Kidney glomerular epithelial cell (primary cell): ENCODE measurements at regions not wholly inside any gene's neighbourhood (a gene's known extent, or its start where the extent isn't known, plus 50 kb on each side); places are given as distances from the start of the nearest gene placed in this dataset.

Experiments
- DNase-seq: peaks from one replicate; lab custom pipeline; 2025; lab: John Stamatoyannopoulos, UW

DNA sequence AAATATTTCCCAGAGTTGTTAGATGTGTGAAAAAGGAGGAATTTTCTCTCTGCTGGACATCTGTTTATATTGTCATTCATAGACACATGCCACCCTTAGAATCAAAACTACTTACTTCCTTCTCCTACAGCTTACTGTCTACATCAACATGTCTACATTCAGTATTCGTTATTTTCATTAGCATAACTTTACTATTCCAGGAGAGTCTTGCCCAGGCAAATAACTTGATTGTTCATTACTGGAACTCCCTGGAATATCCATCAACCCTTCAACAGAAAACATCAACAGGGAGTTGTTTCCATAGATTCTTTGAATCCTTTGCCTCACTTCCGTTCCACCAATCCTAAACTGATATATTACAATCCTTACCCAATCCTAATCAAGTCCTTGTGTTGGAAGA lies 457.5 kb upstream of the ZNF608 start:
- no peak for DNase-seq

DNA sequence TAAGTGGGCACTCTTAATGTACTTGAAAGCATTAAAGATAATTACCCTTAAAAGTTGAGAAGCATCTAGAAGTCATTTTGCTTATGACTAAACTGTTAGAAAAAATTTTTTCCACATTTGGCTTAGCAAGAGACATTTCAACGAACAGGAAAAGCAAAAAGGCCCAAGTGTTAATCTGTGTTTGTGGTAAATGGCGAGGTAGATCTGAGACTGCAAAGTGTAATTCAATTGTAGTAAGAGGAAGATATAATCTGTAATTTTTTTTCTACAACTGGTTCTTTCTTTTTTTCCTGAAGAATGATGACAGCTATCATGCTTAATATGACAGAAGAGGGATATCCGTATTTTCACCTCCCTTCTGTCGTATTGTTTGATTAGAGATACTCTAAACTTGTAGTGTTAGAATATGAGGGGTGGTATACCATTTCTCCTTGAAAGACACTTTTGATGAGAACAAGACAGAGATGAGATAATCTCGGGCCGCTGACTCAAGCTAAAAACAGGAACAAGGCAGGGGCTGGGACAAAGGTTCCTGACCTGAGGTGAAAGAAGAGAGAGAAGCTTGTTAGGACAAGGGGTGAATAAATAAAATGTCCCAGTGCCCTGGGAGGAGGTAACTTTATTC lies 459.3 kb upstream of the ZNF608 start:
- DNase-seq: no peak

DNA sequence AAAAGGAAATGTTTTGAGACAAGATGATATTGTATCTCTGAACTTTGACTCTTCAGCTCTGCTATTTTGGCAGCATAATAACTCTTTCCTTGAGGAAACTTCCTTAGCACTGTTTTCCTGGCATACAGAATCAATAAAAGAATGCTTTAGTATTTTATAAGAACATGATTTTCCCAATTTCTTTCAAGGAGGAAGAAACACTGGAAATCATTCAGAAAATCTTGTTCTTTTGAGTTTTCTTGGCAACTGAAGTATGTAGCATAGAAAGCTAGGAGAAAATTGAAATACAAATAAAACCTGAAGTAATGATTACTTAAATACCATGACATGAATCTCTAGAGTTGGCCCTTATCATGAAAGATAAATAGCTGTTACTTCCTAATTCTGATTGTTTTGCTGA lies 461.4 kb upstream of the ZNF608 start:
- no peak for DNase-seq

GRCh38 chr5:125209650-125210049 lies 463.2 kb upstream of the ZNF608 start:
- DNase-seq: no peak

DNA sequence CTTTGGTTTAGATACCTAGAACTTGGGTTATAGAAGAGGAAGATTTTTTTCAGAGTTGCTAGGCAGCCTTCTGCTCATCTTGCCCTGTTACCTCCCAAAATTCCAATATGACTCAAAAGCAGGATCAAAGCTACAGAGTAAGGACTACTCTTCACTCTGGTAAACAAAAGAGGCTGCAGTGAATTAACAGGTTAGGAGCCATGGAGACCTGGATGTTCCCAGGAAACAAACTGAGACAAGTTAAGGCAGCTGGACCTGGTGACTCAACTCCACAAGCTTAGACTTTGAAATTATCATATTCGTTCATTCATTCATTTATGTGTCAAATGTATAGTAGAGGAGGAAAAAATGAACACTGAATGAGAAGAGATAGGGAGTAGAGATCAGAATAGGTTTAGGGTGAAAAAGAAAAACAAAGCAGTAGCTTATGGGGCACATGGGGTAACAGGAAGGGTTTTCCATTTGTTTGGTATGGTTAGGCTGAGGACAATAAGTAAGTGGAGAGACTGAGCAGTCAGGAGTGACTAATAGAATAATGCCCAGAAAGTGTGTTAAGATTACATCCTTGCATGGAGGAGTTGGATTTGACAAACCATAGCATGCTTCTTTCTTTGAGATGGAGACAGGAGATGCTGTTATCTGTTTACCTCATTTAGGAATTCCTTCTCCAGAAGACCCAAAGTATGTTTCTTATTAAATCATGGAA lies 464.0 kb upstream of the ZNF608 start:
- no peak for DNase-seq

DNA sequence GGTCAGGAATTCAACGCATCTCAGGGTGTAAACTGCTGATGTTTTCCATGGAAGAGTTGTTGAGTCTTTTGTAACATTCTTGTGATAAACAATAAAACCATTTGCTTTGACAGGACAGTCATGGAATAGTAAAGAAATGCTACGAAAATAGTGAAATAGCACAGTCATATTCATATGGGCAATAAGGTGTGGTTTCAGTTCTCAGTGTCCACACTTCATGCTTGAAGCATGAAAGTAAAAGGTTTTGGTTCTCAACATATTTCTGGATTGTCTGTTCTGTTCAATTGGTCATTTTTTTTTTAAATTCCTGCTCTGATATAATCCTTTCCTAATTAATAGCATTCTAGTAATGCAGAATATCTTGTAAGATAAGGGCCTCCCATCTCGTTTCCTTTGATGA lies 467.6 kb upstream of the ZNF608 start:
- DNase-seq: no peak

DNA sequence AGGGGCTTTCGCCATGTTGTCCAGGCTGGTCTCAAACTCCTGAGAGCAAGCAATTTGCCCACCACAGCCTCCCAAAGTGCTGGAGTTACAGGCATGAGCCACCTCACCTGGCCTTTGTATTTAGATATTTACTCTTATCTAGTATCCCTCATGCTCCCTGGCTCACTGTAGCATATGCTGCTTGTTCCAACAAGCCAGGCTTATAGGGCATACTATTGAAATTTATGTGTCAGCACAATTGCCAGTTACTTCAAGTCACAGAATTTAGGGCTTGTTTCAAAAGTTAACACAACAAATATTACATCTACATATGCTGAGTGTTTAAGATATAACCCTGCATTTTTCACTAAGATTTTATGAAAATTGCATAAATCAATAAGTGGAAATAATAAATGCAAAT lies 469.2 kb upstream of the ZNF608 start:
- no peak for DNase-seq

DNA sequence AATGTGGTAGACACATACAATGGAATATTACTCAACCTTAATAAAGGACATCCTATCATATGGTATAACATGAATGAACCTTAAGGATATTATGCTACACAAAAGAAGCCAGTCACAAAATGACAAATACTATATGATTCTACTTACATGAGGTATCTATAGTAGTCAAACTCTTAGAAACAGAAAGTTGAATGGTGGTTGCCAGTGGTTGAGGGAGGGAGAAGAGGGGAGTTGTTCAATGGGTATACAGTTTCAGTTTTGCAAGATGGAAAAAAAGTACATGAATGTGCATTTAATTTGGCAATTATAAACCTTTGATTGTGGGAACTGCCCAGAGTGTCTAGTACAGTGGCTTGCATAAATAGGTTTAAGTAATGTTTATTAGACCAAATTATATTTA lies 473.3 kb upstream of the ZNF608 start:
- no peak for DNase-seq

GRCh38 chr5:125220284-125220683 lies 473.8 kb upstream of the ZNF608 start:
- no peak for DNase-seq

DNA sequence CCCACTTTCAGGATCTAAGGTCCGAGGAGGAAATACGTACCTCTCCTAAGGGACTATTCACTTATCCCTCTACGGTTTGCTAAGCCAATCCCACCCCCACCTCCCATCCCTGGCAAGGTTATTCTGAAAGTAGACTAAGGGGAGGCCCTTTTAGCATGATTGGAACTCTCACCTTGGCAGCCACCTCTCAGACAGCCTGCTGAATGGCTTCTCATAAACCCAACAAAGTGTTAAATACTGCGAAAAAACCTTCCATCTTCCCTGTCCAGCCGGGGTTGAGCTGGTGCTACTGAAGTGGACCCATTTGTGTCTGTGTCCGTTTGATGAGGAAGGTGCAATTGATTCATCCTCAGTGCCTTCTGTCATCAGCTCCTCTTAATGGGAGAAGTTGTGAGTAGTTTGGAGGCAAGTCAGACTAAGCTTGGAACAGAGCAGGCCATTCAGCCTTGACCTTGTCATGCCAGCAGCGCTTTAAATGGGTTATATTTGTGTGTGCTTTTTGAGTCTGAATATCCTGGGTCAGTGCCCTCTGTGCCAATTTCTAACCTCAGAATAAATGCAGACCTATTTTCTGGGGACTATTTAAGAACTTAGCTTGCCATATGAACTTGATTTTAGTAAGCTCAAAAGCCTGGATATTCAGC lies 476.3 kb upstream of the ZNF608 start:
- no peak for DNase-seq

DNA sequence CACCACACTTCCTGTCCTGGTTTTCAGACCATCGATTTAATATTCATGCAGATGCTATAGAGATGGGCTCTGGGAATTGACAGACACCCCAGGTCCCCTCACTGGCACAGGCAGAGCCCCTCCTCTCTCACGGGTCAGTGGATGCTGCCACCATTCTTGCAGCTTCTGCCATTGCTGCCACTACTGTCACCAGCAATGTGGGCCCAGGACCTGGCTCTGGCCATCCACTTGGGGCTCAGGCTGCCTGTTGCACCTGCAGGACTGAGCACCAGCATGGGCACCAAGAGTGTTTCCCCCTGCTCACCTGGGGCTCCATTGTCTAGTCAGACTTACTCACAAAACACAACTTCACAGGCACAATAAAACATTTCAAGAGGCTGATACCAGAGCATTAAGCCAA lies 479.0 kb upstream of the ZNF608 start:
- DNase-seq: no peak

- no peak for DNase-seq
Observed at GRCh38 chr5:125226825-125227224, 480.4 kb upstream of the ZNF608 start.

DNA sequence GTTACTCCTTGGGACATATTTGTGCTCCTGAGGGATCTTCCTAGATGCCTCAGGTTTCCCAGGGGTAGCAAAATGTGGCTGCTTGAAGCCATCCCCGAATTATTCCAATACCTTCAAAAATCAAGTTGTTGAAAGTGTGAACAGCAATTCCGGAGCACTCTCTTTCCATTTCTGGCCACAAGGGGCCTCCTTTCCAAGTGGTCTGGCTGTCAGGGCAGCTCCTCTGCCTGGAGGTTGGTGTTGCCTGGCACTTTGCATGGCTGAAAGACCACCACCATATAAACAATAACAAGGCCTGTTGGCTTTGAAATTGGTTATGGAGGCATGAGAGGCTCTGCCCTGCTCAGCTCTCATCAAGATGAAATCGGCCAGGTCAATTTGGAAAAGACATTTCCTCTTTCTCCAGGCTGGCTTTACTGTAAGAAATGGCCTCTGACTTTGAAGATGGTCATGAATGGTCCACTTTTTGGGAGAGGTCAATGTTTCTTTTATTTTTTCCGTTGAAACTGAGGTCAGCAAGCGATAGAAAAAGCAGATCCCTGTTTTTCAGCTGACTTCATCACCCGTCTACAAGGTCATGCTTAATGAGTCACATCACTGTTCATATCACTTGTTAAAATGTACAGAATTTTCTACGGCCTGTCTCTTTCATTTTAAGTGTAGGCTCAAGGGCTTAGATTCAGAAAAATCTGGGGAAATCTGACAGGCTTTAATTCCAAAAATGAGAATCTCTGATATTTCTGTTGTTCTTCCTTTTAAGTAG lies 481.1 kb upstream of the ZNF608 start:
- DNase-seq: peak; percentile 2

DNA sequence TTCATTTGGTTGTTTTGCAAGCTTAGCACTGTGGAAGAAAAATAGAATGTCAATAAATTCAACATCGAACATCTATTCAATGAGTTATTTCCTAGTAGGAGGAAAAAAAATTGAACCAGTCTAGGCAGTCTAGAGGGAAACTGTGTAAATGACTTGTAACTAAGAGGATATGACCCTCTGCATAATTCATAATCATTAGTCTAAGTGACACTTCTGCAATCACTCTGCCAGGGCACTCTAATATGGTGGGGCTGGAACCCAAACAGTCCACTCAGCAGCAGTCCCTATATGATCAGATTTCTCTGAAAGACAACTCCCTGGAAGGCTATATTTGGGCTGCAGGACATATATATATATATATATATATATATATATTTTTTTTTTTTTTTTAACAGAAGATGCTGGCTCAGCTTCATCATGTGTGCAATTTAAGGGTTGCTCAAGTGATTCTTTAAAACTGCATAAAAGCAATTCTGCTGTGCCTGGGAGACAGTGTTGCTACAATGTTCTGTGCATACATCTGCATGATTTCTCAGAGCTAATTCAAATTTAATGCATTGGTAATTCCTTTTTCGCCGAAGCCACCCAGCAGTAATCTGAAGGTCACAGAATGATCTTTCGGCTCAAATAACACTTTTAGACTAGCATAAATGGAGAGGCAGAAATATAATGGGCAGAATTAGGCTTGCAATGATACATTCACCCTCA lies 482.1 kb upstream of the ZNF608 start:
- no peak for DNase-seq

- DNase-seq: no peak
Observed at GRCh38 chr5:125229556-125229955, 483.1 kb upstream of the ZNF608 start.

GRCh38 chr5:125232779-125233230 lies 486.4 kb upstream of the ZNF608 start:
- no peak for DNase-seq

GRCh38 chr5:125233944-125234343 lies 487.5 kb upstream of the ZNF608 start:
- DNase-seq: no peak

DNA sequence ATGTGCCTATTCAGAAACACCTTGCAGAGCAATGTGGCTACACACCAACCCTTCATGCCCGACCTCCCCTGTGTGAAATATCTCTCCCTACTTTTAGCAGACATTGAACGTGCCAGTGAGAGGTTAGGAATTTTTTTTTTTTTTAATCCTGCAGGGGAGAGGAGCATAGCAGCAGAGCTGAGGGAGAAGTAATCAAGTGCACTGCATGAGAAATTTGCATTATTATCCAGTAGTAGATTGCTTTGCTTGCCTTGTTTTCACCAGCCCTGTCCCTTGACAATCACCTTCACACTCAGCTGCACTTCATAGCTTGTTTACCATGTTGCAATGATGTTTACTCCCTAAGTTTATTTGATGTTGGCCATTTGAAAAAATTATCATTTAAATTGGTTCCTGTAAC lies 489.6 kb upstream of the ZNF608 start:
- no peak for DNase-seq

- no peak for DNase-seq
Observed at GRCh38 chr5:125236981-125237380, 490.5 kb upstream of the ZNF608 start.

DNA sequence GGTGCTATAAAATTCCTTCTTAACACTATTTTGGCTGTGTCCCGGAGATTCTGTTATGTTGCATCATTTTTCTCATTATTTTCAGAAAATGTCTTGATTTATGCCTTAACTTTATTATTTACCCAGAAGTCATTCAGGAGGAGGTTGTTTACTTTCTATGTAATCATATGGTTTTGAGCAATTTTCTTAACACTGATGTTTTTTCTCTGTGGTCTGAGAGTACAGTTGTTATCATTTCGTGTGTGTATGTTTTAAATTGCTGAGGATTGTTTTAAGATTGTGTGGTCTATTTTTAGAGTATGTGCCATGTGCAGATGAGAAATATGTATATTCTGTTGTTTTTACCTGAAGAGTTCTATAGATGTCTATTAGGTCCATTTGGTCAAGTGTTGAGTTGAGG lies 498.1 kb upstream of the ZNF608 start:
- no peak for DNase-seq

DNA sequence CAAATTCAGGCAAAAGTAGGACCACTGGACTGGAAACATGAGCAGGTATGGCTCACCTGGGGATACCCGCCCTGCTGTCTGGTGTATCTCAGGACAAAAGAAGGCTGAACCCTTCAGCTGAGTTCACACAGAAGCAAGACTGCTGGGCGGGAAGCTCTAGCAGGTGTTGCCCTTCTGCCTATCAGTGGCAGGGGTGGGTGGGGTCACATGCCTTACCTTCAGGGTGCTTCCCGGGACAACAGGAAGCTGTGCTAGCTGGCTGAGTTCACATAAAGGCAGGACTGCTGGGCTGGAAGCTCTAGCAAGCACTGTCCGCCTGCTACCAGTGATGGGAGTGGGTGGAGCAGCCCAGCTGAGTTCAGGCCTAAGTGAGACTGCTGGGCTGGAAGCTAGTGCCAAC lies 498.8 kb upstream of the ZNF608 start:
- DNase-seq: no peak

DNA sequence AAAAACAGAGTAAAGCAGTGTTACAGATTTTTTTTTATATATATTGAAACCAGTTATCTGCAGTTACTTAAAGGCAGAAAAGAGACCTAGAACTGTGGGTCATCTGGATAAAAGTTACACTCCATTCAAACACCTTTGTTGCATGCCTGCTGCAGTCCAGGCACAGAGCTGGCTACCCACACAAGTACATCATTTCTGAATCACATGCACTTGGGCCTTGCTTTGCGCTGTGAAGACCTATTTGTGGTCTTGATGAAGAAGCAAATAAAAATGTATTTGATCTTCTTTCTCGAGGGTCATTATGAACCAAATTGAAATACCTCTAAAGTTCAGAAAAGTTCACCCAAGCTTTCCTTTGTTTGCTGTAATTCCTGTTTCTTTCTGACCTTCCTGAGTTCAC lies 503.0 kb upstream of the ZNF608 start:
- DNase-seq: no peak
